AG20443 (cell line): ENCODE measurements at regions not wholly inside any gene's neighbourhood (a gene's known extent, or its start where the extent isn't known, plus 50 kb on each side); places are given as distances from the start of the nearest gene placed in this dataset.
"Not testable (repeated sequence)": the region's sequence is repeated elsewhere in the genome, so short reads cannot be mapped to it uniquely, and the experiment has no call there.

ENCODE experiments used
- DNase-seq: peaks from one replicate; pipeline ENCODE4 v3.0.0; 2012; ENCODE audit warnings: low spot score, mixed read lengths

- not testable (repeated sequence) for DNase-seq
Observed at GRCh38 chr5:62777081-62777480, 198.5 kb downstream of the LRRC70 start.

- DNase-seq = not testable (repeated sequence)
Observed at GRCh38 chr5:62776592-62776991, 198.0 kb downstream of the LRRC70 start.

- no peak for DNase-seq
Observed at GRCh38 chr5:62773460-62773859, 194.8 kb downstream of the LRRC70 start.

DNA sequence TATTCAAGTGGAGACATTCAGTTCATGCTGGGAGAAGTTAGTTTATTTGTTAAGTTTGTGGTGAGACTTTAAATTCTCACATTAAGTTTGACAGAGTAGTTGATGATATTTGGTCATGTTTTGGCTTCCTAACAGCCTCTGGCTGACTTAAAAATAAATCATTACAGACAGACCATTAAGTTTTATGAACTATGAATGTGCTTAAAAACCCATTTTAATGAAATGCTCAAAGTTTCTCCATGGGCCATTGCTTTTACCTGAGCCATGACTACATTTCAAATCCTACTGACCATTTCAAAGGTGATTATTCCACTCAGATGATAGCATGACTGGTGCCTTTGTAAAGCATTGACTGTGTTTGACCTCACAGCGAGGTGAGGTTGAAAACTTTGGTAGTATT is 192.7 kb downstream of the LRRC70 start:
- no peak for DNase-seq

GRCh38 chr5:62767650-62768049 is 189.0 kb downstream of the LRRC70 start:
- no peak for DNase-seq

- DNase-seq = no peak
Observed at GRCh38 chr5:62767077-62767476, 188.5 kb downstream of the LRRC70 start.

DNA sequence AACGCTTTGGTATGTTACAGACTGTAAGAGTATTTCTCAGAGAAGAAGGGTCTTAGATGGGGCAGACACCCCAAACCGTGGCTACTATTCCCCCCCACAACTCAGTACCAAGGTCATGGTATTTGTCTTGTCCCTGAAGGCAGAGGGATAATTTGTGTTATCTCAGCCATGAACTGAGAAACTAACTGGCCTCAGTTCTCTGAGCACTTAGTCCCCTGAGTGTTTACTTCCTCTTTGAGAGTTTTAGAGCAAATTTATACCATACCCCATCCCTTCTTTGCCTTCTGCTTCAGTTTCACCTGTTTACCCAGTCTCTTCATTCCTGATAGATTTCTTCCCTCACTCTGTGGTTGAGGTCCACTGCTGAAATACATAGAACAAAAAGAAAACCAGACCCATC is 183.9 kb downstream of the LRRC70 start:
- no peak for DNase-seq

DNA sequence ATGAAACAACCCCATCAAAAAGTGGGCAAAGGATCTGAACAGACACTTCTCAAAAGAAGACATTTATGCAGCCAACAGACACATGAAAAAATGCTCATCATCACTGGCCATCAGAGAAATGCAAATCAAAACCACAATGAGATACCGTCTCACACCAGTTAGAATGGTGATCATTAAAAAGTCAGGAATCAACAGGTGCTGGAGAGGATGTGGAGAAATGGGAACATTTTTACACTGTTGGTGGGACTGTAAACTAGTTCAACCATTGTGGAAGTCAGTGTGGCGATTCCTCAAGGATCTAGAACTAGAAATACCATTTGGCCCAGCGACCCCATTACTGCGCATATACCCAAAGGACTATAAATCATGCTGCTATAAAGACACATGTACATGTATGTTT is 179.1 kb downstream of the LRRC70 start:
- DNase-seq = not testable (repeated sequence)

- DNase-seq = not testable (repeated sequence)
Observed at GRCh38 chr5:62752998-62753367, 174.4 kb downstream of the LRRC70 start.

DNA sequence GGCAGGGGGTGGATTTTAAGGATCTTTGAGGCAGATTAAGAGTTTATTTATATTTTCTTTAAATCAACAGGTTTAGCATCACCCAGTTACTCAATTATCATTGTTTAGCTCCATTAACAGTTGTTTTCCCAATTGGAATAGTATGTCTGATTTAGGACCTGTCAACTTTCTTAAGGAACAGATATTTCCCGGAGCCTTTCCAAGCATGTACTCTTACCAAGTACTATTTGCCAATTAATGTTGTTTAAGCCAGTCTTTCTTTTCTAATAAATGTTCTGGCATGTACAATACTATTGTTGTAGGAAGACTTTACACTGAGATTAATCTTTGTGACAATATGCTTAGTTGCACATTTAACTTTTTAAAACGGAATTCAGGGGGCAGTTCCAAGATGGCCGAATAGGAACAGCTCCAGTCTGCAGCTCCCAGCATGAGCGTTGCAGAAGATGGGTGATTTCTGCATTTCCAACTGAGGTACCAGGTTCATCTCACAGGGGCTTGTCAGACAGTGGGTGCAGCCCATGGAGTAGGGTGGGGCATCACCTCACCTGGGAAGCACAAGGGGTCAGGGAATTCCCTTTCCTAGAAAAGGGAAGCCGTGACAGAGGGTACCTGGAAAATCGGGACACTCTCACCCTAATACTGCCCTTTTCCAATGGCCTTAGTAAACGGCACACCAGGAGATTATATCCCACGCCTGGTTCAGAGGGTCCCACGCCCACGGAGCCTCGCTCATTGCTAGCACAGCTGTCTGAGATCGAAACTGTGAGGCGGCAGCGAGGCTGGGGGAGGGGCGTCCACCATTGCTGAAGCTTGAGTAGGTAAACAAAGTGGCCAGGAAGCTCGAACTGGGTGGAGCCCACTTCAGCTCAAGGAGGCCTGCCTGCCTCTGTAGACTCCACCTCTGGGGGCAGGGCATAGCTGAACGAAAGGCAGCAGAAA is 173.7 kb downstream of the LRRC70 start:
- not testable (repeated sequence) for DNase-seq

DNA sequence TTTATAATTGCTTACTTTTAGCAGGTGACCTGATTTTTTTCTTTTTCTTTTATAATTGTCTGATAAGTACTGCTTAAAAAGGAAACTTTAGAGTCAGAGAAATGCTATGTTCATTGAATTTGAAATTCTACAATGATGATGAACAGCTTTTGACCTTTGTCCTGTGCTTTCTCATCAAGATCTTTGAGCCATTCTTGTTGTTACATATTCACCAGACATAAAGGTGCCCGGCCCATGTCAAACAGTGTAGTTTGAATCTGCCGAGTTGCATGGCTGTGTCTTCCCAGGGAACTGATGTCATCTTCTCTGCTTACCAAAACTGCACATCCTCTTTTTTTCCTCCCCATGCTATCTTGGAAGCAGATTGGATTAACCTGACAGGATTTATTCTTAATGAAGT is 163.6 kb downstream of the LRRC70 start:
- DNase-seq = no peak

DNA sequence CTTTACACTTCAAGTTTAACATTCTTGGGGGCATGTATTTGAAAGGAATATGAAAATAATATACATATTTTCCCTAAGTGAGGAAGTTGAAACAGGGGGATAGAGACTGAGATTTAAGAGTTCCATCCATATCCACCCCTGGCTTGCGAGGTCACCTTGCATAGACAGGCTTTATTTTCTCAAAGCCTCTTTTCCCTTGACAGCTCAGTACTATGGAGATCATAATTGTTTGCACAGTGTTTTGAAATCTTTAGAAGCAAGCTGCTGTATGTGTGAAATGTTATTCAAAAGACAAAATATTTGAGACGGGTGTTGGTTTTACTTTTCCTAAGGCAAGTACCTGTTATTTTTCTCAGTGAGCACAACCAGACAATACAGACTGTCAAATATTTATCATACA is 163.1 kb downstream of the LRRC70 start:
- DNase-seq = no peak

DNA sequence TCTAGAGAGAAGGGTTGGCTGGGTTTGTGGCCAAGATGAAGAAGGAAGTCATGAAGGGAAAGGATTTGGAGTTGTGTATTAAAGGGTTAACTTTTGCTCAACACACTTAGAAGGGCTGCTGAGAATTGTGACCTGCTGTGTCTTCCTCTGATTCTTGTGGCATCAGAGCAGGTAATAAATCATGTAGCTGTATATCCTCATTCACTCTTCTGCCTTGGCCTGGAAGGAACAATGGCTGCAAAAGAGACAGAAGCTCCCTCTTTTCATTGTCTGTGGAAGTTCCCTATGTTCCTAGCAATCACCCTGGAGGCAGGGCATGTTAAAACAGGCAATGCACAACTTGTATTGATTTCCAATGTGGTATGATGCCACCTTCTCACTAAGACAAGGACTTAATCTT is 159.1 kb downstream of the LRRC70 start:
- DNase-seq = no peak

GRCh38 chr5:62732677-62733121 is 154.1 kb downstream of the LRRC70 start:
- no peak for DNase-seq

DNA sequence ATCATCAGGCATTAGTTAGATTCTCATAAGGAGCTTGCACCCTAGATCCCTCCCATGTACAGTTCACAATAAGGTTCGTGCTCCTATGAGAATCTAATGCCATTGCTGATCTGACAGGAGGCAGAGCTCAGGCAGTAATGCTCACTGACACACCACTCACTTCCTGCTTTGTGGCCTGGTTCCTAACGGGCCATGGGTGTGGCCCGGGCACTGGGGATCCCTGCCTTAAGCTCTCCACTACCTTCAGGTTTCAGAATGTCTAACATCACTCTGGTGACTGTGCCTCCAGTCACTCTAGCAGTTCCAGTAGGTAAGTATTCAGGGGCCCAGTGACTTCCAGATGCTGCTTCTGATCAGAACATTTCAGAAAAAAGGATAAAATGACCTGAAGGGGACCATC is 152.4 kb downstream of the LRRC70 start:
- no peak for DNase-seq

DNA sequence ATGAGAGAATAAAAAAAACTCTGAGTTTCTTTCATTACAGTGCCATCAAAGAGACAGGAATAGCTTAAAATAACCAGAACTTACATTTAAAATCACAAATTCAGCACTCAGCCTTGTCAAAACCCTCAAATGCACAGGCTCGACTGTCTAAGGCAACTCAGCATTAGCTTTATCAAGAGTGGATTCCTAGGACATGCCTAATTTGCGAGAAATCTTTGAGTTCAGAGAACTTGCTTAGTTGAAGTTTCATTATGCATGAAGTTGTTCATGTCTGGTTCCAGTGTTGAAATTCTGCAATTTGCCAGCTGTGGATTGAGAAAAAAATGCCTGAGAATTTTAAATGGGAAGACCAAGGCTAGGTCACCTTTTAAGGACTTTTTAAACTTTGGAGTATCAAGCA is 151.1 kb downstream of the LRRC70 start:
- no peak for DNase-seq

GRCh38 chr5:62727861-62728260 is 149.2 kb downstream of the LRRC70 start:
- DNase-seq = no peak

- DNase-seq = no peak
Observed at GRCh38 chr5:62727184-62727583, 148.6 kb downstream of the LRRC70 start.

- no peak for DNase-seq
Observed at GRCh38 chr5:62722360-62722759, 143.7 kb downstream of the LRRC70 start.

DNA sequence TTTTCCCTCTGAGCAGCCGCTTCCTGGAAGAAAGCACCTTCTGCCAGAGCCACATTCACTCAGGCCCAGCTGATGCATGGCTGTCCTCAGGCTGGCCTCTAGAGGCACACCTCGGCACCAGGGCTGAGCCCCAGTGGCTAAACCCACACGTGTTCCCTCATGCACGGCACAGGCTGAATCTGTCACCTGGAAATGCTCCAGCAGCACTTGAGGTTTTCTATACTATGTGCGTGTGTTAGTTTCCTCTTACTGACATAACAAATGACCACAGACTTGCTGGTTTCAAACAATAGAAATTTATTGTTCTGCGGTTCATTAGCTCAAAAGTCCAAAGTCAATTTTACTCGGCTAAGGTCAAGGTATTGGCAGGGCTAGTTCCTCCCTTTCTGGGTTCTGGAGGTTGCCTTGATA is 141.4 kb downstream of the LRRC70 start:
- peak; percentile 56 for DNase-seq

DNA sequence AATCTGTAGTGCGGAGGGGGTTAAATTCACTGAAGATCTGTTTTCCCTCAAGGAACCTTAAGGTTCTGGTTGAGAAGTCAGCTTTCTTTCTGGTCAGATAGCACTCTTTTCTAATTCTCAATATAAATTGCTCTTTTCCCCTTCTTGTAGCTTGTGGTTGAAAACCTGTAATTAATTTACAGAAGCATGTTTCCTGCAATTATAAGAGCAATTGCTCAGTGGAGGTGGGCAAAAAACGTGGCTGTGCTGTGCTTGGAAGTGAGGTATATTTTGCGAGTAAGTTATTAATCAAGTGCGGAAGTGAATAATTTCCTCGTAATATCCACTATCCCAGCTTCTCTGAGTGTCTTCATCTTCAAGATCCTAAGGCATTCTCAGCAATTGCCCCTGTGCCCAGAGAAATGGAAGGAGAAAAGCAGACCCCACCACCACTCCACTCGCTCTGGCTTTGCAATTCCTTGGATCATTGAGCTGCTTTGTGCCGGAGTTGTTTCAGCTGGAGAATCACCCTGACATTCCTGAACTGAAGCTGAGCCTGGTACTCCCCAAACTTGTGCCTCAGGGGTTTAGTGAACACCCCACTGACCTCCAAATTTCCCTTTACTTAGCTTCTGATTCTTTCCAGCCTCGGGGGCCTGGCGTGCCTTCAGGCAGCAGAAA is 140.6 kb downstream of the LRRC70 start:
- no peak for DNase-seq

DNA sequence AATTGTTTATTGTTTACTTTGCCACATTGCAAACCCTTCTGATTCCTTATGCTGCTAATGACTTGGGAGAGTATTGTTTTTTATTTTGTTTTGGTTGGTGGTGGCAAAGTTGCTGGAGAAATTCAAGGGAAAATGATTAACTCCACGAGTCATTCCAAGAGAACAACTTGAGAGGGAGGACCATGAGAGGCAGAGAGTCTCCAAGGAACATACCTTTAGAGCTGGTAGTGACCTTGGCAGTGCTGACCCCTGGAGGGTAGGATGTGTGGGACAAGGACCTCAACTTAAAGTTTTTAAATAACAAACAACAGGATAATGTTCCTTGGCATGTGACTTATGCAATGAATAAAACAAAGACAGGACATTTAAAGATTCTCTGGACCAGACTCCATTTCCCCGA is 139.7 kb downstream of the LRRC70 start:
- DNase-seq = no peak

- no peak for DNase-seq
Observed at GRCh38 chr5:62717301-62717933, 138.8 kb downstream of the LRRC70 start.
